ENCODE measurements at regions not wholly inside any gene's neighbourhood (a gene's known extent, or its start where the extent isn't known, plus 50 kb on each side); places are given as distances from the start of the nearest gene placed in this dataset.
"Not testable (repeated sequence)": the region's sequence is repeated elsewhere in the genome, so short reads cannot be mapped to it uniquely, and the experiment has no call there.

DNA sequence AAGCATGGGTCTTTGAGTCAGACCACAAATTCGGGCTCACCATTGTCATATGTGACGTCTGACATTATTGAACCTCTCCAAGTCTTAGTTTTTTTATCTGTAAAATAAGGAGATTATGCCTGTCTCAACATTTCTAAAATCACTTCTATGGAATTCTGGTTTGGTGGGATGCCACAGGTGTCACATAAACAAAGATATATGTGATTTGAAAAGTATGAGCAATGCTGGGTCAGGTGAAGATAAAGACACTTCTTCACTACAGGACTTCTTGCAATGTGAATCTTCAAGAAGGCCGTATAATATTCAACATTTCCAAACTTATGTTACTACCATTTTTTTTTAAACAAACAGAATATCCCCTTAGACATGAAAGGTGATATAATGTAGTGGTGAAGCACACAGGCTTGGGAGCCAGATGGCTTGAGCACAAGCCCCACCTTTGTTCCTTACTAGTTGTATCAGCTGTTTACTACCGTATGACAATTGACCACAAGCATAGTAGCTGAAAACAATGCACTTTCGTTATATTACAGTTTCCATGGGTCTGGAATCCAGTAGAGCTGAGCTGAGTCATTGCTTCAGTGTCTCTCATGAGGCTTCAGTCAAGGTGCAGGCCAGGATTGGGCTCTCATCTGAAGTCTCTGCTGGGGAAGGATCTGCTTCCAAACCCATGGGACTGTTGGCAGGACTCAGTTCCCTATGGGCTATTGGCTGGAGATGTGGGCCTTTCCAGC, 87.7 kb downstream of the UTP18 start:
- no peak for DNase-seq

DNA sequence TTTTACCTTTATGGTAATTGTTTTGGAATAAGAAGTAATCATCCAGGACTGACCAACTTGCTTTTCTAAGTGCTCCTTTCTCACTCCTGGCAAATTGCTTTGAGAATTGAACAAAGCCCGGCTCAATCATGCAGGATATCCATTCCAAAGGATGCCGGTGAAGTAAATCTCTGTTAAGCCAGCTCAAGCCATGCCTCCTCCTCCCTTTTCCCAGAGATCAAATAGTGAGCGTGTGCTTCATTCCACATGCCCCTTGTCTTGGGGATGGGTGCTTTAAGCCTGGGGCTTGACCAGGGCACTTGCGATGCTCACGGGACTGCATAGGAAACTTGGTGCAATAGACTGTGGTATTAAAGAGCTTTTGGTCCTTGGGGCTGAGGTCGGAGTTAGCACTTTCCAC, 90.7 kb downstream of the UTP18 start:
- no peak for DNase-seq

DNA sequence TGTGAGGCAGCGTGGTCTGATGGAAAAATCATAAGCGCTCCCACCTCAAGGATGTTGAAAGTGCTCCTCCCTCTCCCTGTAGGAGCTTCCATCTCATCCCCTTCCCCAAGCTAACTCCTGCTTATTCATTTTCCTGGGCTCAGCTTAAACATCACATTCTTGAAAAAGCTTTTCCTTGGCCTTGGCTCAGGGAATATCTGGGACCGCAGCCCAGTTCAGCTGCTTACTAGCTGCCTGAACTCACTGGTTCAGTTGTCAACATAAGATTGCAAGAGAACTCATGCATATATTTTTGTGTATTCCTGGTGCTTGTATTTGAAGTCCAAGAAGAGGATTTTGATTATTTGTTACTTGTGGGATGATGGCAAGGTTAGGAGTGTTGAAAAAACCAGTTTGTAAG, 91.5 kb downstream of the UTP18 start:
- DNase-seq: peak; percentile 46

DNA sequence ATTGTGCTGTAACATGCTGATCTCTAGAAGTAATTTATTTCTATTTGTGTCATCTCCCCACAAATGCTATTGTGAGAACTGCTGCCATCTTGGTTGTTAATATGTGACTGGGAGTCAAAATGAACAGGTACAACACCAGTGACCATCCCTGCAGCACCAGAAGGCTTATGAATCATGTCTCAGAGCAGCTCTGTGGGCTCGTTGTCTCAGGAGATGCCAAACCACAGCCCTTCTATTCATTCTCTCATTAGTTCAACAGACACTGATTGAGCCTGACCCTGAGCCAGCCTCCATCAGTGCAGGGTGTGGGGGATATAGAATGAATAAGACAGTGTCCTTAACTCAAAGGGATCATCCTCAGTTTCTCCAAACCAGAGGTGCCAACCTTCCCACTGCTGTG, 92.5 kb downstream of the UTP18 start:
- peak; percentile 14 for DNase-seq

DNA sequence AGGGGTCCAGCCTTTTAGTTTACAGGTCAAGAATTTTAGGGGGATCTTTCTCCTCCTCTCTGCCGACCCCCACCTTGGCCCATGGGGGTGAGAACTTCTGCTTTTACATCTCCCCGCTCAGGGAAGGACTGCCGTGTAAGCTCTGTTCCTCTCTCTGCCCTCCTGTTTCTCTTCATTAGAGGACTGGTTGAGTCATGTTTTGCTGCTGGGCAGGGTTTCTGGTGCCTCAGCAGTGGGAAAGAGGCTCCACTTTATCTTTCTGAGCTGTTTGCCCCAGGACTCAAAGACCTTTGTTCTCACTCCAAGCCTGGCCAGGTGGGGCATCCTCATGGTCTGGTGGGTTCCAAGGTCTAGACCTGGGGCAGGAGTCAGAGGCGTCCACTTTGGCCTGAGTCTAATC, 93.0 kb downstream of the UTP18 start:
- DNase-seq: no peak

DNA sequence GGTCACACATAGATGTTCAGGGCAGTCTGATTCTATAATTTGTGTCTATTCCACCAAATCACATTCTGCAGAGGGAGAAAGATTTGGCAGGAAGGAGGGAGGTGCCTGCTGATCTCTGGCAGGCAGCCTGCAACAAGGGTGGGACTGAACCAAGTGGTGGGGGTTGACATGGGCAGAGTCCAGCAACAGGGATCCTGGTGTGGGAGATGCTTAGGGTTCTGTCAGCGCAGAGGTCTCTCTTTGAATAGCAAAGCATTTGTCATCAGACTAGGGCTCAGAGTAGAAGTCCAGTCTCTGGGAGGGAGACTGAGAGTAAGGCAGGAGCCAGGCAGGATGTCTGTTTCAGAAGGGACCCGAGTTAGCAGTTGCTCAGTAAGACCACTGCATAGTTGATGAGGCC, 94.6 kb downstream of the UTP18 start:
- DNase-seq: no peak

DNA sequence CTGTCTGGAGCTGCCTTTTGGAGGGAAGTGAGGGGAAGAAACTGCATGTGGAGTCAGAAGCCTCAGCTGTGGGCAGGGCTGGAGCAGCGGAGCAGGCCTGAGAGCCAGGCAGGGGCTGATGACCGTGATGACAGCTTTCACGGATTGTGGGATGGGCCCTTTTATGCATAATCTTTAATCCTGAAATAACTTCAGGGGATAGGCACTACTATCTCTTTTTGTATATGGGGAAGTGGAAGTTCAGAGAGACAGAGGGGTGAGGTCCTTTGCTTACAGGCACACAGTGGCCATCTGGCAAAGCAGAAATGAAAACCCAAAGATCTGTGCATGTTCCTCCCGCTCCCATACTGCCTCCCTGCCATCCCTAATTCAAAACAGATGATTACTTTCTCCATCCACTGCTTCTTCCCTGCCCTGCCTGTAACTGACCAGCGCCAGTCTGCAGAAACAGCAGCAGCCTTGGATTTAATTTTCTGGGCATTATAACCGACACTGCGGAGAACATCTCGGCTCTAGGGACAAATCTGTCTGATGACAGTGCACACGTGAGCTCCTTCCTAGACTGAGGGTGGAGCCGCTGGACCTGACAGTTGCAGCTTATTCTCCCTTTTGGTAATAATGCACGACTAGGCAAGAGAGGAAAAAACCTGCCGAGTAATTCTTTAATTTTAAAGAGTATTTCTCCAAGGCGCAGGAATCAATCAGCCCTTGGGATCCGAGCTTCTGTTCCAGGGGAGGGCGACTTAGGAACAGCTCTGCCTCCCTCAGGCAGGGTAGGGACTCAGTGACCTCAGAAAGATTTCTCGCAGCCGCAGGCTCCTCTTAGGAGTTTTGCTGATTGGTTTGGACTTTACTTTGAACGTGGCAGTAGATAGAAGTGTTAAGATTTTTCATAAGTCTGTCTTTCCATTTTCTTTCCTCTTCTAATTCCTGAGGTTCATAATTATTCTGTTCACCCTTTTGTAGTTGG, 95.4 kb downstream of the UTP18 start:
- DNase-seq: peak; percentile 14

DNA sequence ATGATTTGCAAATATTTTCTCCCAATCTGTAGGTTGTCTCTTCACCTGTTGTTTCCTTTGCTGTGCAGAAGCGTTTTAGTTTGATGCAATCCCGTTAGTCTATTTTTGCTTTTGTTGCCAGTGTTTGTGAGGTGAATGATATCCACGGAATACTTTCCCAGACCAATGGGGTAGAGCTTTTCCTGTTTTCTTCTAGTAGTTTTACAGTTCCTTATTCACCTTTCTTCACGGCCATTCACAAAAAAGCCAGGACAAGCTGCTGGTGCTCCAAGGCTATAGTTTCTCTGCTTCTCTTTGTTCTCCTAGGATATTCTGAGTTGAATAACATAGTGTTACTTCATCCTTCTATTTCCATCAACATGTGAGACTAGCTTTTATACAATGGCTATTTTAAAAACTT, 98.7 kb downstream of the UTP18 start:
- no peak for DNase-seq

DNA sequence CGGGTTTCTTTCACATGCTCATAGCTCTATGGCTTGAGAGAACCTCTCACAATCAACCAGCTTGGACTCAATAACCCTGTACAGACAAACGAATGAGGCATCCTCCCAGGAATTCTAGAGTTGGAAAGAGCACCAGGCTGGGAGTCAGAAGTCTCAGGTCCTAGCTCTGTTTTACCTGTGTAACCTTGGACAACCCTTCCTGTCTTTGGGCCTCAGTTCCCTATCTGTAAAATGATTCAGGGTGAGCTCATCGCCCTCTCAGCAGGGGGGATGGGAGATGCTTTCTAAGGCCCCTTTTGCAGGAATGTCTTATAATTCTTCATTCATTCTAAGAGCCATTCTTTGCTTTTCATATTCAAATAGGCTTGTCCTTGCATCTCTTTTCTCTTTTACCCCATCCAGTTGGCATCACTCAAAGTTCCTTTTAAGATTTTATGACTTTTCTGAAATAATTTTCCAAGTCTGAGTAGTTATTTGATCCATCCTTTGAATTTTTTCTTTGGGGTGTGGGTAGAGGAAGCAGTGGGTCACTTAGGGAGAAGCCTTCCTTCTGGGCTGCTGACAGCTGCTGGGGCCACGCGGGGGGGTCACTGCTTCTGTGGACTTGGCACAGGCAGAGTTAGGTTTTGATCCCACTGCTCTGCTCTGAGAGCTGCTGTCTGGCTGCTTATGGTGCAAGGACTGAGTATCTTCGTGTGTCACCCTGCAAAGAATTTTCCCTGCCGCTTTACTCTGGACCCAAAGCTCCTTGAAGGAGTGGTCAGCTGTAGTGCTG, 102.7 kb downstream of the UTP18 start:
- no peak for DNase-seq

DNA sequence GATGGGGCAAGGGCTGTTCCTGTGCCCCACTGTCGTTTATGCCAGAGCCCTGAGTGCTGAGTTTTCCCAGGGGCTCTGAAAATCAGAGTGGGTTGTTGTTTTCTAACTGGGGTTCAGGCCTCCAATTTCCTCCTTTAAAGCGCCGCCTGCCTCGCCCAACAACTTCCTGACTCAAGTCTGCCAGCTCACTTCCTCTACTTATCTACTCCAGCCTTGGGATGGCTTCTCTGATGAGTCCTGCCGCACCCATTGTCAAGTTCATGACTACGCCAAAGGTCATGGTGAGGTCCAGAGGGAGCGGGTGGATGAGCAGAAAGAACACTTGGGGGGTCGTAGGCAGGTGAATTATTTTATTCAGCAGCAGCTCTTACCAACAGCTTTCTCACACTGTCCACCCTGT, 104.7 kb downstream of the UTP18 start:
- no peak for DNase-seq

DNA sequence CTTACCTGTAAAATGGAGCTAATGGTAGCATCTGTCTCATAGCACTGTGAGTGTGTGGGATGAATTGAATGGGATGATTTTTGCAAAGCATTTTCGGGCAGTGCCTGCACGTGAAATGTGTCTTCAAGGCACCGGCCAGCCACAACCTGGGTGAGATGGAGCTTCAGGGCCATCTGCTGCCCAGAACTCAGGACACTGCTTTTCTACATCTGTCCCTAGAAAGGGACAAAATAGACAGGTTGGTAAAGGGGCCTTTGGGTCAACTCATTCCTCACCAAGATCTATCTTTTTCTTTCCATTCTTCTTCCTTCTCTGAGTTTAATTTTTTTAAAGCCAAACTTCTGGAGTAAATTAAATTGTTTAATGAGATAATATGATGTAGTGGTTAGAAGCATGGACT, 106.5 kb downstream of the UTP18 start:
- no peak for DNase-seq

DNA sequence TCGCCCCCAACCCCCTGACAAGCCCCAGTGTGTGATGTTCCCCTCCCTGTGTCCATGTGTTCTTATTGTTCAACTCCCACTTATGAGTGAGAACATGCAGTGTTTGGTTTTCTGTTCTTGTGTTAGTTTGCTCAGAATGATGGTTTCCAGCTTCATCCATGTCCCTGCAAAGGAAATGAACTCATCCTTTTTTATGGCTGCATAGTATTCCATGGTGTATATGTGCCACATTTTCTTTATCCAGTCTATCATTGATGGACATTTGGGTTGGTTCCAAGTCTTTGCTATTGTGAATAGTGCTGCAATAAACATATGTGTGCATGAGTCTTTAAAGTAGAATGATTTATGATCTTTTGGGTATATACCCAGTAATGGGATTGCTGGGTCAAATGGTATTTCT, 107.5 kb downstream of the UTP18 start:
- DNase-seq: not testable (repeated sequence)

DNA sequence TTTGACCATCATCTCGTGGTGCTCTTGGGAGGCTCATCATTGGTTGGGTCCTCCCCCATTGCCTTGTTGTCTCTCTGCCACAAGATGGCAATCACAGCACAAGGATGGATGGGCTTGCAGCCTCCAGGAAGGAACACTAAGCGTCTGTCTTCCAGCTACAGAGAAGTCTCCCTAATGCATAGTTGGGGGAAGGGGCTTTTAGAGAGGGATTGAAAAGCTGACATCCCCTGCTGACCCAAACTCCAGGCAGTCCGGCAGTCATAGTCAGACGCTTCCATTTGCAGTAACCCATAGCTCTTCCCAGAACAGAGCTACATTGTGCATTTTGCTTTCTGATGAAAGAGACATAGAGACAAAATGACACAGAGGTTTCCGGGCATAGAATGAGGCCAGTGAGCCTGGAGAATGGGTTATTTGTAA, 111.4 kb downstream of the UTP18 start:
- peak; percentile 47 for DNase-seq

DNA sequence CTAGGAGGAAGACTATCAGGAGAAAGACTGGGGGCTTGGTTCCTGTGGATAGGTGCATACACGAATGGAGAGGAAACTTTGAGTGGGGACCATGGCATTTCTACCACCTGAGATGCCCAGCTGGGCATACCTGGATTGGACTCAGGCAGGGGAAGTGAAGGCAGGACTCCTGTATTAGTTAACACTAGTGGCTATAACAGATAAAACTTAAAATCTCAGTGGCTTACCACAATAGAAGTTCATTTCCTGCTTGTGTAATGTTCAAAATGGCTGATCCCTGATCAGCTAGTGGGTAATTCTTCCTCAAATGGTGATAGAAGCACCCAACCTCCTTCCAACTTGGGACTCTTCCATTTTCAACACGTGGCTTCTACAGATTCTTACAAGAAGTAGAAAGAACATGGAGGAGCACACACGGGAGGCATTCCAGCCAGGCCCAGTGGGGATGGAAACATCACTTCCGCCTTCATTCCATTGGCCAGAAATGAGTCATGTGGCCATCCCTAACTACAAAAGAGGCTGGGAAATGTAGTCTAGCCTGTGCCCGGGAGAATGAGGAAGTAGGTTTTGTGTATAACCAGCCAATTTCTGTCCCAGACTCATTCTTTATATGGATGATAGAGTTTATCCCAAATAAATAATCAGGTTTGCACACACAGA, 112.1 kb downstream of the UTP18 start:
- DNase-seq: peak; percentile 46

DNA sequence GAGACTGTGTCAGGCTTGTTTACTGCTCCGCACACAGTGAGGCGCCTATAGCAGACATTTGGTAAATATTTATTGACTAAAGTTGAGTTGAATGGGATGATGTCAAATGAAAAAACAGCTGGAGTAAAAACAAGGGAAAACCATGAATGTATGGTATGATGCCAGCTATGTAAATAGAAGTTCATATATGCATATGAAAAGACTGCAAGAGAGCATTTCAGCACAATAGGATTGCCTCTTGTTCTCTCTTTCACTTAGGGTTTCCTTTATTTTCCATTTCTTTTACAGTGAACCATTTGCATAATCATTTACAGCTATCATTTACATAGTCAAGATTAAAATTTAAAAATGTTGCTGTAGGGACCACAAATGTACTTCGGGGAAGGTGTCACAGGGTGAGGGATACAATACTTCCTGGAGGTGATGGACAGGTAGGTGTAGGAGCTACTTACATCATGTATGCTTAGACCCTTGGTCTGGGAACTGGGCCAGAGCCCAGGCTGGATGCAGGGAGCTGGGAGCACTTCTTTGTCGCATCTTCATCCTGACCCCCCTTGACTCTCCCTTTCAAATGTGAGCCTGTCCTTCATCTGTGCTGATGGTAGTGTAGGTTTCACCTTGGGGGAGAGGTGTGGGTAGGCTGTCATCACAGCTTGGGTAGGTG, 113.3 kb downstream of the UTP18 start:
- no peak for DNase-seq

DNA sequence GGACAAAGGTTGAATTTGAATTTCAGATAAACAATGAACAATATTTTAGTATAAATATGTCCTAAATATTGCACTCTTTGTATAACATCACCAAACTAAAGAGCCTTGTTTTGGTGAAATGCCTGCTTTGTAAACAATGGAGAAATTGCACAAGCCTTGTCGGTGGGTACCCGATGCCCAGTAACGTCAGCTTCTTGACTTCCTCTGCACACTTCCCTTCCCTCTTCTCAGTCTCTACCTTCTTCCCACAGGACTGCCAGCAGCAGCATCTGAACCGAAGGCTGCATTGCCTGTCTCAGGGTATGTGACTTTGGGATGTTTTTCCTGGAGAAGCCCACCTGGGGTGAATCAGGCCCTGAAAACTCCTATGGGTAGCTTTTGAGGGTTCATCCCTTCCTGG, 113.9 kb downstream of the UTP18 start:
- no peak for DNase-seq

DNA sequence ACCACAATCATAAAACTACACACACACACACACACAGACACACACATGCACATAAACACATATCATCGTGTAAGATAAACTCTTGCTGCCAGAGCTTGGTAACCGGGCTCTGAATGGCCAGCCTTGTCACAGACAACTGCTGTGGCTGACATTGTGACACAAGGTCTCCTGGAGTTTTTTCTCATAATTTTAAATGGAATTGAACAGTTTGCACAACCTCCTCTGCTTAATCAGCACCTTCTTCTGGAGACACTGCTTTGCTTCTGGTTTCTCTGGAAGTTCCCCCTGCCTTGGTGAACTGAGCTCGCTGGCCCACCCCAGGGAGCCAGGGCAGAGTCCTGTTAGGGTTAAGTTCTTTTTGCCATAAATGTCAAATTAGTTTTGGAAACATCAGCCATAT, 115.4 kb downstream of the UTP18 start:
- DNase-seq: no peak

DNA sequence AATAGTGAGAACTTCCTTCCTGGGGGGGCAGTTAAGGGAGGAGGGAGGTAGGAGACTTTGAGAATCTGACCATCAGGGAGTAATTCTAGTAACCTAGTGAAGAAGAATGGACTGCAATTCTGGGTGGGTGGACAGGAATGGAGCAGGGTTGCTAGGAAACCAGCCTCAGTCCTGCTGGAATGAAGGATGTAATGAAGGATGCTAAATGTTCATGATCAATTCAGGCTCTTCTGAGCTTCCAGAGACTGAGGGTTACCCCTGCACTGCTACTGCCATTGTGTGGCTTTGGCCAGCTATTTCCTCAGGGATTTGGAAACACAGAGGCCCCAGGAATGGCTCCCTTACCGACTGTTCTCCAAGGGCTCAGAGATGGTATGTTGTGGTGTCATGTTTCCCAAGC, 116.4 kb downstream of the UTP18 start:
- no peak for DNase-seq

DNA sequence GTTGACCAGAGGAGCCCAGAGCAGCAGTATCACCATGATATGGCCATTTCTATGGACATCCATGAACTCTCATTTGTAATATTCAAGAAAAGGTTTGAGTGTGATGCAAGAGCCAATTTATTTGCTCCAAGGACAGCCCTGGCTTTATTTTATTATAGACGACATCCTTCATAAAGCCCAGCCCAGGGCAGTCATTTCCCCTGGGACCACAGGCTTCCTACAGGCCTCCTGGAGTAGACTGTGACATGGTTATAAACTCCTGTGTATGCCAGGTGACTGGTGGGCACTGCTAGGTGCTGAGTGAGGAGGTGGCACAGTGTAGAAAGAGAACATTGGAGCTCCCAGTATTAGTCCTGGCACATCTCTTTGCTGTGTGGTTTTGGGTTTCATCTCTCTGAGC, 120.9 kb downstream of the UTP18 start:
- no peak for DNase-seq

DNA sequence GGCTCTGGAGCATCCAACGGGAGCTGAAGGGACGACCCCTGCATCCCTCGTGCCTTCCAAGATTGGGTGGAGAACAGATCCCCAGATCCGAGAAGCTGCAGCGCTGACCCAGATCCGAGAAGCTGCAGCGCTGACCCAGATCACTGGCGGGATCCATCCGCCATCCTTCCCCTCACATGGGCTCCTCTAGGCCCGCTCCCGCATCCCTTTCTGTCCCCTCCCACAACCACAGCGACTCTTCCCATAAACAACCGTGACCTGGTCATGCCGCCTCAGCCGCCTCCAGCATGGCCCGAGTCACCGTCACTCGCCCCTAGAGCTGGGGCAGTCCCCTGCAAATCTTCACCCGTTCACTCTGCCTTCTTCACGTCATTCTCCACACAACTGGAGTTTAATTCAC, 124.9 kb downstream of the UTP18 start:
- no peak for DNase-seq

DNA sequence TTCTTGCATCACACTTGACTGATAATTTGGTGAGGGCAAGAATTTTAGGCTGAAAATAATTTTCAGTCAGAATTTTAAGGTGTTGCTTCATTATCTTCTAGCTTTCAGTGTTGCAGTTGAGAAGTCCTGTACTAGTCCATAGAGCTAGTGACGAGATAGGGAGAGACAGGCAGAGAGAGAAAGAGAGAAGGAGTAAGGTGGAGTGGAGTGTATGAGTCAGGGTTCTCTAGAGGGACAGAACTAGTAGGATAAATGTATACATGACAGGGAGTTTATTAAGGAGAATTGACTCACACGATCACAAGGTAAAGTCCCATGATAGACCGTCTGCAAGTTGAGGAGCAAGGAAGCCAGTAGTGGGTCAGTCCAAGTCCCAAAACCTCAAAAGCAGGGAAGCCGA, 127.2 kb downstream of the UTP18 start:
- no peak for DNase-seq

DNA sequence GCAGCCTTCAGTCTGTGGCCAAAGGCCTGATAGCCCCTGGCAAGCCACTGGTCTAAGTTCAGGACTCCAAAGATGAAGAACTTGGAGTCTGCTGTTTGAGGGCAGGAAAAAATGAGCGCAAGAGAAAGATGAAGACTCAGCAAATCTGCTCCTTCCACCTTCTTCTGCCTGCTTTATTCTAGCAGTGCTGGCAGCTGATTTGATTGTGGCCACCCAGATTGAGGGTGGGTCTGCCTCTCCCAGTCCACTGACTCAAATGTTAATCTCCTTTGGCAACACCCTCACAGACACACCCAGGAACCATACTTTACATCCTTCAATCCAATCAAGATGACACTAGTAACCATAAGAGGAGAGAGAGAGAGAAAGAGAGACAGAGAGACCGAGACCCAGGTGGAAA, 127.6 kb downstream of the UTP18 start:
- DNase-seq: no peak

All from fibroblast of upper back skin (primary cell).